ENCODE measurements at regions not wholly inside any gene's neighbourhood (a gene's known extent, or its start where the extent isn't known, plus 50 kb on each side); places are given as distances from the start of the nearest gene placed in this dataset.

- dilution Hi-C loops (cut with MboI; ENCODE audit: extremely low pct_ligation_motif_present, low sequenced_read_pairs) (no loop called here), intact Hi-C loops (cut with micrococcal nuclease) (no loop called here)
- Histone ChIP-seq H3K79me2 (ENCODE audit: control insufficient read depth, insufficient read depth, low read length) (no peaks in the 10 kb centered on the region), H3K36me3 (ENCODE audit: control insufficient read depth in 2 of 2, extremely low read depth in 1 of 2, insufficient read depth in 2 of 2, low read length in 2 of 2) (no peaks in the 10 kb centered on the region), H4K20me1 (replicated peaks; ENCODE audit: control insufficient read depth, extremely low read depth, insufficient read depth, low read length) (no peaks in the 10 kb centered on the region), H3K9me3 (replicated peaks; ENCODE audit: control insufficient read depth, insufficient read depth, low read length) (no peaks in the 10 kb centered on the region), H3K4me1 (ENCODE audit: control insufficient read depth, extremely low read depth, insufficient read depth, low read length) (no peaks in the 10 kb centered on the region), H2AFZ (ENCODE audit: low read depth, low read length) (no peak overlapping the region), H3K4me3 (replicated peaks in 1 of 3; ENCODE audit: insufficient read depth in 1 of 3, low read depth in 1 of 3, low read length in 3 of 3) (no peak overlapping the region), H3K9ac (replicated peaks; ENCODE audit: extremely low read depth, insufficient read depth, low read length) (no peak overlapping the region), H3K27me3 (ENCODE audit: control insufficient read depth in 2 of 2, insufficient read depth in 2 of 2, low read length in 2 of 2) (peaks cover 0 to 5% of the 10 kb centered on the region in 2 experiments), H3K9me1 (replicated peaks; ENCODE audit: control insufficient read depth, extremely low read depth, insufficient read depth, low read length) (no peaks in the 10 kb centered on the region), H3K27ac (ENCODE audit: insufficient read depth, low read depth, low read length) (no peak overlapping the region), H3K4me2 (ENCODE audit: insufficient read depth, low read length) (no peak overlapping the region)
- DNase-seq (ENCODE audit: low read depth, low spot score) = no peak
- BruUV-seq (replicated peaks) = no TSS peak
- ChIA-PET POLR2A (no interaction called here), CTCF (interaction anchor here (1.4 kb wide), 1 partner anchor 28 kb away, joined by 3 read pairs; no protein-coding TSS in a partner anchor)
- TF ChIP-seq FOS (IDR thresholded peaks at IDR 0.05; ENCODE audit: borderline replicate concordance, insufficient read depth, low read length) (no peak), GATA2 (IDR thresholded peaks at IDR 0.05; ENCODE audit: insufficient read depth, insufficient read length, low read depth, low read length) (no peak)
- no peak for FAIRE-seq
These were observed 102.5 kb downstream of the SPTSSA start for GRCh38 chr14:34359420-34360117.

- no peaks in the 10 kb centered on the region for H3K9me3 ChIP-seq (replicated peaks; ENCODE audit: control insufficient read depth, insufficient read depth, low read length)
- no peak for TF ChIP-seq POLR2A (IDR thresholded peaks at IDR 0.05; ENCODE audit: low read depth, low read length)
- TF ChIP-seq GATA2 (IDR thresholded peaks at IDR 0.05; ENCODE audit: insufficient read depth, insufficient read length, low read depth, low read length) = no peak
- no peak for TF ChIP-seq POLR2AphosphoS5 (IDR thresholded peaks at IDR 0.05; ENCODE audit: insufficient read depth, low read depth, low read length)
- no peak for TF ChIP-seq MYC (IDR thresholded peaks at IDR 0.05; ENCODE audit: low read depth, low read length)
- DNase-seq (ENCODE audit: low read depth, low spot score) (no peak), FAIRE-seq (no peak)
- H3K36me3 ChIP-seq (ENCODE audit: control insufficient read depth in 2 of 2, extremely low read depth in 1 of 2, insufficient read depth in 2 of 2, low read length in 2 of 2) = no peaks in the 10 kb centered on the region
- no peaks in the 10 kb centered on the region for H3K27me3 ChIP-seq (ENCODE audit: control insufficient read depth in 2 of 2, insufficient read depth in 2 of 2, low read length in 2 of 2)
- H3K79me2 ChIP-seq (ENCODE audit: control insufficient read depth, insufficient read depth, low read length) = no peaks in the 10 kb centered on the region
- POLR2A ChIA-PET = no interaction called here
- no peak overlapping the region for H2AFZ ChIP-seq (ENCODE audit: low read depth, low read length)
- H3K4me3 ChIP-seq (replicated peaks in 1 of 3; ENCODE audit: insufficient read depth in 1 of 3, low read depth in 1 of 3, low read length in 3 of 3) = no peak overlapping the region
- H3K4me1 ChIP-seq (ENCODE audit: control insufficient read depth, extremely low read depth, insufficient read depth, low read length) = no peaks in the 10 kb centered on the region
- no TSS peak for BruUV-seq (replicated peaks)
- H3K9me1 ChIP-seq (replicated peaks; ENCODE audit: control insufficient read depth, extremely low read depth, insufficient read depth, low read length) = no peaks in the 10 kb centered on the region
- dilution Hi-C loops (cut with MboI; ENCODE audit: extremely low pct_ligation_motif_present, low sequenced_read_pairs) = no loop called here
- H3K9ac ChIP-seq (replicated peaks; ENCODE audit: extremely low read depth, insufficient read depth, low read length) = no peak overlapping the region
- intact Hi-C loops (cut with micrococcal nuclease) = no loop called here
- H3K27ac ChIP-seq (ENCODE audit: insufficient read depth, low read depth, low read length) = no peak overlapping the region
- CTCF ChIA-PET = interaction anchor here (0.6 to 1.2 kb wide), 5 partner anchors 19 to 572 kb away, joined by 3 to 4 read pairs (median 3); no protein-coding TSS in a partner anchor
- H3K4me2 ChIP-seq (ENCODE audit: insufficient read depth, low read length) = no peak overlapping the region
- H4K20me1 ChIP-seq (replicated peaks; ENCODE audit: control insufficient read depth, extremely low read depth, insufficient read depth, low read length) = no peaks in the 10 kb centered on the region
These were observed 105.8 kb downstream of the SPTSSA start for GRCh38 chr14:34356264-34356654.

All from endothelial cell of umbilical vein (primary cell).